Hepatocyte (in vitro differentiated cells): ENCODE measurements at regions not wholly inside any gene's neighbourhood (a gene's known extent, or its start where the extent isn't known, plus 50 kb on each side); places are given as distances from the start of the nearest gene placed in this dataset.

Experiments used
- EZH2 ChIP-seq: fragments of 200-600 bp; sonication (generic); IDR thresholded peaks from 2 replicates; pipeline ENCODE4 v1.6.1; 2016; ENCODE audit warnings: antibody characterized with exemption, mild to moderate bottlenecking, borderline replicate concordance
- EZH2phosphoT487 ChIP-seq: fragments of 200-600 bp; sonication (generic); IDR thresholded peaks from one replicate; pipeline ENCODE4 v1.6.1; 2018; ENCODE audit warnings: antibody characterized with exemption, mild to moderate bottlenecking, low read depth, moderate library complexity; ENCODE audit not compliant: unreplicated experiment, severe bottlenecking
- TF ChIP-seq, protein P1 (sequence below): fragments of 200-600 bp; sonication (generic); IDR thresholded peaks from 2 replicates; pipeline ENCODE4 v1.5.1; 2016; ENCODE audit warnings: antibody characterized with exemption, mild to moderate bottlenecking; ENCODE audit not compliant: poor library complexity

DNA sequence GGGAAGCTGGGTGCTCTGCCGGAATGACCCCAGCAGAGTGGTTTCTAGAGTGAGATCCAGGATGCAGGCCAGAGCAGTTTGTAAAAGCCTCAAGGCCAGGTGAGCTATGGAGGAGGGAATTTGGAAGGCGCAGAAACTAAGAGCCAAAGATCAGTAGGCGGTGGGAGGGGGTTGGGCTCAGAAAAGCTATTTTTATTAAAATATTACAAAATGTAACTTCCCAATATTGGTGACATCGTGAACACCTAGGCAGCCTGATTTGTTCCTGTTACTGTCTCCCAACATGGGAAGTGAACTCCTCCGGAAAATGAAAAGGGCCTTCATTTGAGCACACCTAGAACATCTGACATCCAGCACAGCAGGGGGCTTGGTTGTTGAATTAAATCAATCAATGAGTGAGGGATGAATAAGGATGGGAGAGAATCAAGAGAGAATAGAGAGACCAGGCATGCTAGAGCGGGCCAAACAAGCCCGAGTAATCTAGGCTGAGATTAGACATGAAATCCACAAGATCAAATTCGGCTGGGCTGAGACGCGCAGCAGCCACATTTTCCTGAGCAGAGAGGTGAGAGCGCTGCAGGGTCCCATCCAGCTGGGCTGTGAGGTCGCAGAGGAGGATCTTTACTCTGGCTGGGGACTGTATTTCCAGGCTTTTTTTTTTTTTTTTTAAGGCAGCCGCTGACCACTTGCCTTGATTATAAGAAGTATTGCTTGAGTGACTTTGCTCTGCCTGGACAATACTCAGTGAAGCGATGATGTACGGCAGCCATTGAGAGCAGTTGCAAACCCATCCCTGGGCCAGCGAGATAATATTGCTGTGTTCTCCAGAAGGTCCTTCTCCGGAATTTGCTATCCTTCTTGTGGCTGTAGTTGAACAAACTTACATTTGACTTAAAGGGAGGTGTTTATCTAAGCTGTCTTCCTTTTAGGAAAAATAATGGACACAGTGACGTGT, 178.0 kb upstream of the KL start:
- TF ChIP-seq, protein P1, sequence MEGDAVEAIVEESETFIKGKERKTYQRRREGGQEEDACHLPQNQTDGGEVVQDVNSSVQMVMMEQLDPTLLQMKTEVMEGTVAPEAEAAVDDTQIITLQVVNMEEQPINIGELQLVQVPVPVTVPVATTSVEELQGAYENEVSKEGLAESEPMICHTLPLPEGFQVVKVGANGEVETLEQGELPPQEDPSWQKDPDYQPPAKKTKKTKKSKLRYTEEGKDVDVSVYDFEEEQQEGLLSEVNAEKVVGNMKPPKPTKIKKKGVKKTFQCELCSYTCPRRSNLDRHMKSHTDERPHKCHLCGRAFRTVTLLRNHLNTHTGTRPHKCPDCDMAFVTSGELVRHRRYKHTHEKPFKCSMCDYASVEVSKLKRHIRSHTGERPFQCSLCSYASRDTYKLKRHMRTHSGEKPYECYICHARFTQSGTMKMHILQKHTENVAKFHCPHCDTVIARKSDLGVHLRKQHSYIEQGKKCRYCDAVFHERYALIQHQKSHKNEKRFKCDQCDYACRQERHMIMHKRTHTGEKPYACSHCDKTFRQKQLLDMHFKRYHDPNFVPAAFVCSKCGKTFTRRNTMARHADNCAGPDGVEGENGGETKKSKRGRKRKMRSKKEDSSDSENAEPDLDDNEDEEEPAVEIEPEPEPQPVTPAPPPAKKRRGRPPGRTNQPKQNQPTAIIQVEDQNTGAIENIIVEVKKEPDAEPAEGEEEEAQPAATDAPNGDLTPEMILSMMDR, result no peak
- TF ChIP-seq EZH2, result no peak
- no peak for TF ChIP-seq EZH2phosphoT487
